ENCODE measurements at regions not wholly inside any gene's neighbourhood (a gene's known extent, or its start where the extent isn't known, plus 50 kb on each side); places are given as distances from the start of the nearest gene placed in this dataset.

DNA sequence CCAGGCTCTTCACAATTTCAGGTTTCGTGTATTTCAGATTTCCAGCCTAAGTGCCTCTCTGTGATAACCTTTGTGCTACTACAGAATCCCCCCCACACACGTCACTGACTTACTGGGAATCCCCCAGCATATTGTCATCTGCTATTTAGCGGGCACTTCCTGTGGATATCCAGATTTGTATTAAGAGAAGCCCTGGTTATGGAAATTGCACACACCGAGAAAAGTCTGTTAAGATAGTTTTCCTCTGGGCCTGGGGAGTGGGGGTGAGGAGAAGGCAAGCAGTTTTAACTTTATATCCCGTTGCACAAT, 269.9 kb downstream of the MED10 start:
- H3K9me3 ChIP-seq (ENCODE audit: control insufficient read depth, insufficient read depth, low read depth, low read length), result no peaks in the 10 kb centered on the region
- no peak for TF ChIP-seq EZH2 (IDR thresholded peaks at IDR 0.05; ENCODE audit: low read length, missing control alignments)
- TF ChIP-seq, protein P1, sequence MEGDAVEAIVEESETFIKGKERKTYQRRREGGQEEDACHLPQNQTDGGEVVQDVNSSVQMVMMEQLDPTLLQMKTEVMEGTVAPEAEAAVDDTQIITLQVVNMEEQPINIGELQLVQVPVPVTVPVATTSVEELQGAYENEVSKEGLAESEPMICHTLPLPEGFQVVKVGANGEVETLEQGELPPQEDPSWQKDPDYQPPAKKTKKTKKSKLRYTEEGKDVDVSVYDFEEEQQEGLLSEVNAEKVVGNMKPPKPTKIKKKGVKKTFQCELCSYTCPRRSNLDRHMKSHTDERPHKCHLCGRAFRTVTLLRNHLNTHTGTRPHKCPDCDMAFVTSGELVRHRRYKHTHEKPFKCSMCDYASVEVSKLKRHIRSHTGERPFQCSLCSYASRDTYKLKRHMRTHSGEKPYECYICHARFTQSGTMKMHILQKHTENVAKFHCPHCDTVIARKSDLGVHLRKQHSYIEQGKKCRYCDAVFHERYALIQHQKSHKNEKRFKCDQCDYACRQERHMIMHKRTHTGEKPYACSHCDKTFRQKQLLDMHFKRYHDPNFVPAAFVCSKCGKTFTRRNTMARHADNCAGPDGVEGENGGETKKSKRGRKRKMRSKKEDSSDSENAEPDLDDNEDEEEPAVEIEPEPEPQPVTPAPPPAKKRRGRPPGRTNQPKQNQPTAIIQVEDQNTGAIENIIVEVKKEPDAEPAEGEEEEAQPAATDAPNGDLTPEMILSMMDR (conservative IDR thresholded peaks at IDR 0.05 in 1 of 2, IDR thresholded peaks at IDR 0.05 in 1 of 2; ENCODE audit: low read depth in 1 of 2, low read length in 2 of 2), result no peak
- DNase-seq (ENCODE audit: low read depth in 2 of 2), result no peak

DNA sequence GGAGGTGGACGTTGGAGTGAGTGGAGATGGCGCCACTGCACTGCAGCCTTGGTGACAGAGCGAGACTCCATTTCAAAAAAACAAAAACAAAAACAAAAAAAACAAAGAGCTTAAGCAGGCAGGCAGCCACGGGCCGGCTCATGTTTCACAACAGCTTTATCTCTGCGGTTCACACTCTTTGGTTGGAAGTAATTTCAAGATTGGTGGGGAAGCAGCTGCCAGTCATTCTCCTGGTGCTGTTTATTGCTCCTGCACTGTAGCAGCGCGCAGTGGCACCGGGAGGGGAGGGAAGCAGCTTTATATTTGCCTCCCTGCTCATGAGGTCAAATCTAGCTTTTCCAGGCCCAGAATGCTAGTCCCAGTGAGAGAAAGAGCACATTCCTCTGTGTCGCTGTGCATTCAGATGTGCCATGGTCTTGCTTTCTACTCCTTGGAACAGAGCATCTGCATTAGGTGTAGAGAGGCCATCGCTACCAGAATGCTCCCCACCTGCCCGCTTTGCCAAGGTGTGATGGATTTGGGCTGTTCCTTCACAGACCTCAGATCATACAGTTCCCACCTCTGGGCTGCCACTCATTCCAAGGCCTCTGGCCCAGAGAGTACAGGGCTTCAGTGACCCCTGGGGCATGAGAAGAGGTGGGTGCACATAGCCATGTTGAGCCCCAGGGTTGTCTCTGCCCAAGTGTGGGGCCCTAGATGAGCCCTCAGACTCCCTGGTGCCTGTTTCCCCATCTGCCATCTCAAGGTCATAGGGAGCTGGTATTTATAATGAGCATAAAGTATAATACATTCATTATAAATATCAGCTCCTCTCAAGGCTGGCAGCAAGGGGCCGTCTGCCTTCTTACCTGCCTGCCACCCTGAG, 270.4 kb downstream of the MED10 start:
- no peak overlapping the region for H2AFZ ChIP-seq (ENCODE audit: low read length)
- no peak overlapping the region for H3K9ac ChIP-seq (ENCODE audit: insufficient read depth, low read length)
- no peak overlapping the region for H3K4me2 ChIP-seq (ENCODE audit: extremely low read depth, insufficient read depth, low read length)
- no peaks in the 10 kb centered on the region for H3K4me1 ChIP-seq (ENCODE audit: control insufficient read depth, extremely low read depth, insufficient read depth, low read length)
- no peak overlapping the region for H3K4me3 ChIP-seq (replicated peaks in 1 of 4; ENCODE audit: control extremely low read depth in 1 of 4, insufficient read depth in 1 of 4, low read depth in 3 of 4, low read length in 4 of 4)
- no peaks in the 10 kb centered on the region for H3K9me3 ChIP-seq (ENCODE audit: control insufficient read depth, insufficient read depth, low read depth, low read length)
- TF ChIP-seq, protein P1 (conservative IDR thresholded peaks at IDR 0.05 in 1 of 2, IDR thresholded peaks at IDR 0.05 in 1 of 2; ENCODE audit: low read depth in 1 of 2, low read length in 2 of 2), result no peak
- TF ChIP-seq EZH2 (IDR thresholded peaks at IDR 0.05; ENCODE audit: low read length, missing control alignments), result no peak
- H3K79me2 ChIP-seq (ENCODE audit: control insufficient read depth, insufficient read depth, low read length), result no peaks in the 10 kb centered on the region
- no peak overlapping the region for H3K27ac ChIP-seq (ENCODE audit: insufficient read depth, low read length)
- DNase-seq (ENCODE audit: low read depth in 2 of 2), result no peak
- H4K20me1 ChIP-seq (ENCODE audit: control insufficient read depth, extremely low read depth, insufficient read depth, low read length), result no peaks in the 10 kb centered on the region
- no peaks in the 10 kb centered on the region for H3K36me3 ChIP-seq (ENCODE audit: control insufficient read depth, insufficient read depth, low read length)
- no peaks in the 10 kb centered on the region for H3K27me3 ChIP-seq (ENCODE audit: control insufficient read depth, insufficient read depth, low read length)

More for the DNA sequence above, 269.9 kb downstream of the MED10 start:
- no peak overlapping the region for H3K9ac ChIP-seq (ENCODE audit: insufficient read depth, low read length)
- no peak overlapping the region for H3K4me3 ChIP-seq (replicated peaks in 1 of 4; ENCODE audit: control extremely low read depth in 1 of 4, insufficient read depth in 1 of 4, low read depth in 3 of 4, low read length in 4 of 4)
- H3K27ac ChIP-seq (ENCODE audit: insufficient read depth, low read length), result no peak overlapping the region
- no peaks in the 10 kb centered on the region for H3K27me3 ChIP-seq (ENCODE audit: control insufficient read depth, insufficient read depth, low read length)
- H4K20me1 ChIP-seq (ENCODE audit: control insufficient read depth, extremely low read depth, insufficient read depth, low read length), result no peaks in the 10 kb centered on the region
- H2AFZ ChIP-seq (ENCODE audit: low read length), result no peak overlapping the region
- H3K79me2 ChIP-seq (ENCODE audit: control insufficient read depth, insufficient read depth, low read length), result no peaks in the 10 kb centered on the region
- no peaks in the 10 kb centered on the region for H3K36me3 ChIP-seq (ENCODE audit: control insufficient read depth, insufficient read depth, low read length)
- no peaks in the 10 kb centered on the region for H3K4me1 ChIP-seq (ENCODE audit: control insufficient read depth, extremely low read depth, insufficient read depth, low read length)
- no peak overlapping the region for H3K4me2 ChIP-seq (ENCODE audit: extremely low read depth, insufficient read depth, low read length)

DNA sequence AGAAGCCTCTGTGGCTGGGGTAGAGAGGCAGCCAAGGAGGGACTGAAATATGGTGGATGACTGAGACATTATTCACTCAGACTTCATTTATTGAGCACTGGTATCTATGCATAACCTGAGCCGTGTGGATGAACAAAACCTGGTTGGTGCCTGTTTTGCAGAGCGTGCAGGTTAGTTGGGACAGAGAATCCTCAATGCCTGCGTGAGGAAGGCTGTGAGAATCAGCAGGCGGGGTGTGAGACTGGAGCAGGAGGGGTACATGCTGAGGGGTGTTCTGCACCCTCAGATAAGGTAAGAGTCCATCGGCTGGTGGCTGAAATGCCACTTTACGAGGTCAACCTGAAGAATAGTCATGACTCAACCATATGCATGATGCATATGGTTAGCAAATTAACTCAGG, 271.6 kb downstream of the MED10 start:
- Histone ChIP-seq H3K9ac (ENCODE audit: insufficient read depth, low read length) (no peak overlapping the region), H3K36me3 (ENCODE audit: control insufficient read depth, insufficient read depth, low read length) (no peaks in the 10 kb centered on the region), H4K20me1 (ENCODE audit: control insufficient read depth, extremely low read depth, insufficient read depth, low read length) (no peaks in the 10 kb centered on the region), H3K9me3 (ENCODE audit: control insufficient read depth, insufficient read depth, low read depth, low read length) (no peaks in the 10 kb centered on the region), H3K27ac (ENCODE audit: insufficient read depth, low read length) (no peak overlapping the region), H3K4me1 (ENCODE audit: control insufficient read depth, extremely low read depth, insufficient read depth, low read length) (no peaks in the 10 kb centered on the region), H2AFZ (ENCODE audit: low read length) (no peak overlapping the region), H3K4me2 (ENCODE audit: extremely low read depth, insufficient read depth, low read length) (no peak overlapping the region), H3K79me2 (ENCODE audit: control insufficient read depth, insufficient read depth, low read length) (no peaks in the 10 kb centered on the region), H3K27me3 (ENCODE audit: control insufficient read depth, insufficient read depth, low read length) (no peaks in the 10 kb centered on the region), H3K4me3 (replicated peaks in 1 of 4; ENCODE audit: control extremely low read depth in 1 of 4, insufficient read depth in 1 of 4, low read depth in 3 of 4, low read length in 4 of 4) (no peak overlapping the region)
- no peak for DNase-seq (ENCODE audit: low read depth in 2 of 2)
- TF ChIP-seq, protein P1 (conservative IDR thresholded peaks at IDR 0.05 in 1 of 2, IDR thresholded peaks at IDR 0.05 in 1 of 2; ENCODE audit: low read depth in 1 of 2, low read length in 2 of 2), result no peak
- TF ChIP-seq EZH2 (IDR thresholded peaks at IDR 0.05; ENCODE audit: low read length, missing control alignments), result no peak

Measured in fibroblast of lung (primary cell).